NCI-H146 treated with DMSO at 0.1 percent for 48 hours (cell line): ENCODE measurements at regions not wholly inside any gene's neighbourhood (a gene's known extent, or its start where the extent isn't known, plus 50 kb on each side); places are given as distances from the start of the nearest gene placed in this dataset.

Experiments used
- DNase-seq: peaks from one replicate; lab custom pipeline; 2025; ENCODE audit not compliant: unreplicated experiment; lab: John Stamatoyannopoulos, UW

- no peak for DNase-seq
Measured at GRCh38 chr12:125738211-125738610, 673.0 kb downstream of the AACS start.

DNA sequence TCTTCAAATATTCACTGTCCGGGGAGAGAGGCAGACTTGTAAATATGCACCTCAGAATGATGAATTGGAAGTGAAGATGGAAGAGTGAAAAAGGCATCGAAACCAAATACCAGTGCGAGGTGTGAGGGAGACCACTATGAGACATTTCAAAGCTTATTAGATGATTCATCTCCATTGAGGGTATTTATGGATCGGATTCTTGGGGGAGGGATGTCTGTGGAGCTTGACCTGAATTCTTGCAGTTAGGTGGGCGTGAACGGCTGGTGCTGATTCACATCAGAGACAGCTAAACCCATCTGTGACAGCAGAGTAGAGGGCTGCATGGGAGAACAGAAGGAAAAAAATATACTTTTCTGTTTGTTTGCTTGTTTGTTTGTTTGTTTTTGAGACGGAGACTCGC is 677.2 kb downstream of the AACS start:
- DNase-seq: no peak

GRCh38 chr12:125744201-125744600 is 679.0 kb downstream of the AACS start:
- DNase-seq: no peak

- DNase-seq: no peak
Measured at GRCh38 chr12:125755512-125755911, 690.3 kb downstream of the AACS start.

GRCh38 chr12:125766091-125766490 is 700.9 kb downstream of the AACS start:
- DNase-seq: no peak

DNA sequence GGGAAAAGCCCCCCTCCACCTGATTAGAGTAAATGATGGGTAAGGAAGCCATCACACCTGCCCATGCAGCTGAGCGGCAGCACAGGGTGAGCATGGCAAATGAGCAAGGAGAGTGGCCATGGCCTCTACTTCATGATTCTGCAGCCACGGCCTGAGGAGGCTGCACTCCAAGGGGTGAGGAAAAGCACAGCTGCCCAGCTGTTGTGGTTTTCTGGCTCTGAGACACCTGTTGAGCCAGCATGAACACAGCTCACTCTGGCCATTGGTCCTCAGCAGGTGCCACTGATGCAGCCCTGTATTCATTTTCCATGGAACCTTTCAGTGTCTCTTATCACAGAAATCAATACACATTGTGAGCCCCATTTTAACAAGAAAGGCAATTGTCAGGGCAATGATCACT is 707.2 kb downstream of the AACS start:
- no peak for DNase-seq

GRCh38 chr12:125773033-125773640 is 707.9 kb downstream of the AACS start:
- no peak for DNase-seq

DNA sequence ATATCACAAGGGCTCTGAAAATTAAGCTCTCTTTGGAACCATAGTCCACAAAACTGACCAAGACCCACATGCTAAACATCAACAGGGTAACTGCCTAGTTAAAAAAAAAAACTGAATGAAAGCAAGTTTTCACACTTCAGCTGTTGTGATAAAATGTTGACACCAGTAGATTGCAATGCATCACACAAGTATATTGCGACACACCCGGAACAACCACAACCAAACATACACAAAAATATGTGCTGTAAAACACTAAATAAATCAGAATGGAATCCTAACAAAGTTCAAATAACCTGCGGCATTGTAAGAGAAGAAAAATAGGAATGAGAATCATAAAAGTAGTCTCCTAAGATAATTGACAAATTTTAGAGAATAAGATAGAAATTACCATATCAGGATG is 710.3 kb downstream of the AACS start:
- no peak for DNase-seq

DNA sequence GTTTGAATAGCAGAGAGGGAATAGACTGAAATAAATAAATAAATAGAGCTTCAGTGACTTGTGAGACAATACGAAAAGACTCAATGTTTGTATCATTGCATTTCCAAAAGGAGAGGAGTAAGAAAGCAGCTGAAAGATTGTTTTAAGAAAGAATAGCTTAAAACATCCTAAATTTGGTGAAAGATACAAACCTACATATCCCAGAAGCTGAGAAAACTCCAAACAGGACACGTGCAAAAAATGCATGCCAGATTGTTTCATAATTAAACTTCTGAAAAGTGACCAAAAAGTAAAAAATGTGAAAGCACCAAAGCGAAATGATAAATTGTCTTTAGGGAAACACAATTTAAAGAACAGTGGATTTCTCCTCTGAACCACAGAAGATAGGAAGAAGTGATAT is 711.0 kb downstream of the AACS start:
- no peak for DNase-seq

DNA sequence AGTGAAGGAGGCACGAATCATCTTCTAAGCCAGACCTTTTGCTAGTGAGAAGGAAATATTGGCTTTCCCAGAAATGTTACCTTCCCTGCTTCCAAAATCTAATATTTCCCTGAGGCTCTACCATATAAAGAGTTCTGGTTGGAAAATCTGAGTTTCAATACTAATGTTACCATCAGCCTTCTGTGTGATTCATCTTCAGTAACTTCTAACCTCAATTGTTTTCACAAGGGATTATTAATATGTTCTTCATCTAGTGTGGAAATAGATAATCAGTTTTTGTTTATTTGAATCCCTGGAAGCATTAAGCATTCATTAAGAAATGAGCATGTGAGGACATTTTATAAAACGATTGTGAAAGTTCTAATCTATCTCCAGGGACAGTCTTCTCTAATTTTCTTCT is 720.9 kb downstream of the AACS start:
- DNase-seq: no peak

- DNase-seq: no peak
Measured at GRCh38 chr12:125794401-125794800, 729.2 kb downstream of the AACS start.

- DNase-seq: no peak
Measured at GRCh38 chr12:125797421-125798175, 732.4 kb downstream of the AACS start.

DNA sequence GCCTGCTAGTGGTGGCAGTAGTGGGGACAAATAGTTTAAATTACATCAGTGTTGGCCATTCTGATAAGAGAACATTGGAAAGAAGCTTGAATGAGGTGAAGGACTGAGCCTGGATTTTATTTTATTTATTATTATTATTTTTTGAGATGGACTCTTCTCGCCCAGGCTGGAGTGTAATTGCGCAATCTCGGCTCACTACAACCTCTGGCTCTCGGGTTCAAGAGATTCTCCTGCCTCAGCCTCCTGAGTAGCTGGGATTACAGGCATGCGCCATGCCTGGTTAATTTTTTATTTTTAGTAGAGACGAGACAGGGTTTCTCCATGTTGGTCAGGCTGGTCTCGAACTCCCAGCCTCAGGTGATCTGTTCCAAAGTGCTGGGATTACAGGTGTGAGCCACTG is 739.4 kb downstream of the AACS start:
- DNase-seq: no peak

- DNase-seq: no peak
Measured at GRCh38 chr12:125824276-125824675, 759.0 kb downstream of the AACS start.

- DNase-seq: no peak
Measured at GRCh38 chr12:125835852-125836251, 770.6 kb downstream of the AACS start.

DNA sequence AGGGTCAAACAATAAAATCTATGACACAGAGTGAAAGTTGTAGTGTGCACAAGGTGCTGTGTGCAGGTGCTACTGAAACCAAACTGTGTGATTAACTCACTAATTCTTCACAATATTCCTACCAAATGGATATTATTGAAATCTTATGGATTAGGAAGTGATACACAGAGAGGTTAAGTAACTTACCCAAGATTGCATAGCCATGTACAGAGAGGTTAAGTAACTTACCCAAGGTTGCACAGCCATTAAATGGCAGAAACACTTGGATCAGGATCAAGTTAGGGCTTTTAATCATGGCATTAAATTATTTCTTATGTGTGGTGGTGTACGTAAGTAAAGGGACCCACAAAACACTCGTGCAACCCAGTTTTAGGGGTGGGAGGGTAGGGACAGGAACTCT is 771.4 kb downstream of the AACS start:
- no peak for DNase-seq

GRCh38 chr12:125841332-125841731 is 776.1 kb downstream of the AACS start:
- DNase-seq: no peak

DNA sequence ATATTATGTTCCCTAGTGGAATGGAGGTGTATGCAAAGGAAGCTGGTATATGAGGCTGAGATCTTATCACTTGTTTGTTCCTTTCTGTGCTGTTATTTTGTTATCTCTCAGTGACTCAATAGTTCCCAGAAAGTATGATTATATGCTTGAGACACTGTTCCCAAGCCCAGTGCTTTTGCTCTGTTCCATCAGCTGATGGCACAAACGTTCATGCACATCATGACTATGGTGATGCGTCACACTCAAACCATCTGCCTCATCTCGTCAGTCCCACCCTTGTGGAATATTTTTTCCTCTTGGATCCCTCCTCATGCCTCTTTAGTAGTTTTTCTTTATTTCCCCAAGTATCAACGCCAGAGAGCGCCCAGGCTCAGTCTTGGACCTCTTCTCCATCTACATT is 786.9 kb downstream of the AACS start:
- no peak for DNase-seq

GRCh38 chr12:125852679-125853078 is 787.4 kb downstream of the AACS start:
- DNase-seq: no peak

DNA sequence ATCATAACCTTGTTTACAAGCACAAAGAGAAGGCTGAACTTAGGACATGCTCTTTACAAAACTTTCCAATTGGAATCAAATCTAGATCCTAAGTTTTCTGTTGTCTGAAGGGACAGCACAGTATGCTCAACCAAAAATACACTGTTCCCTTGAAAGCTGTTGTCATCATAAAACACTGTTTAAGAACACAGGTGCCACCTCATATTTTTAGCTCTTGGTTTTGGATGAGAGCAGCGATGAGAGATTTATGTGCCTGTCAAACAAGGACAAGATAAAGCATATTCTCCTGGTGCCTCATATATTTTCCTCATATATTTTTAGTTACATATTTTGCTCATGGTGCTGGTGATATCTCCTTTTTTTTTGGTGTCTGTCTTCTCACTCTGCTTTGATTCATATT is 788.4 kb downstream of the AACS start:
- DNase-seq: no peak

- DNase-seq: no peak
Measured at GRCh38 chr12:125856366-125856765, 791.1 kb downstream of the AACS start.

- no peak for DNase-seq
Measured at GRCh38 chr12:125856896-125857295, 791.7 kb downstream of the AACS start.
